Neuronal stem cell (in vitro differentiated cells): ENCODE measurements at regions not wholly inside any gene's neighbourhood (a gene's known extent, or its start where the extent isn't known, plus 50 kb on each side); places are given as distances from the start of the nearest gene placed in this dataset.

Experiments used
- DNase-seq: peaks from one replicate; pipeline ENCODE4 v3.0.0-alpha.2; 2013; ENCODE audit warnings: low spot score
- H2AFZ ChIP-seq: one replicate; pipeline ENCODE4 v1.6.1; 2013; ENCODE audit warnings: mild to moderate bottlenecking, low read length, inconsistent platforms
- H2AK5ac ChIP-seq: 2 replicates; pipeline ENCODE4 v1.6.1; 2013; ENCODE audit warnings: low read depth, mild to moderate bottlenecking, inconsistent platforms, low read length, moderate library complexity, mixed read lengths
- H2BK120ac ChIP-seq: 2 replicates; pipeline ENCODE4 v1.6.1; 2013; ENCODE audit warnings: low read depth, mild to moderate bottlenecking, inconsistent platforms, low read length, moderate library complexity, mixed read lengths
- H2BK12ac ChIP-seq: one replicate; pipeline ENCODE4 v1.6.1; 2013; ENCODE audit warnings: low read length, inconsistent platforms
- H2BK15ac ChIP-seq: 2 replicates; pipeline ENCODE4 v1.6.1; 2013; ENCODE audit warnings: mild to moderate bottlenecking, low read length, inconsistent platforms, mixed read lengths
- H2BK5ac ChIP-seq: one replicate; pipeline ENCODE4 v1.6.1; 2013; ENCODE audit warnings: inconsistent platforms, mild to moderate bottlenecking, low read length, moderate library complexity
- H3K14ac ChIP-seq: one replicate; pipeline ENCODE4 v1.6.1; 2013; ENCODE audit warnings: low read length, inconsistent platforms
- H3K18ac ChIP-seq: 2 replicates; pipeline ENCODE4 v1.6.1; 2013; ENCODE audit warnings: low read length, inconsistent platforms
- H3K23ac ChIP-seq: 2 replicates; pipeline ENCODE4 v1.6.1; 2013; ENCODE audit warnings: low read depth, mild to moderate bottlenecking, mixed read lengths, low read length, inconsistent platforms; ENCODE audit not compliant: poor library complexity
- H3K27ac ChIP-seq: replicated peaks from 3 replicates; pipeline ENCODE4 v1.5.1; 2013; ENCODE audit warnings: low read length, inconsistent platforms
- H3K27me3 ChIP-seq, 3 experiments: 2 replicates each; pipeline ENCODE4 v1.6.1; 2013; ENCODE audit warnings: low read length in 3 of 3, mild to moderate bottlenecking in 2 of 3, inconsistent platforms in 1 of 3, low read depth in 1 of 3, mixed read lengths in 1 of 3, moderate library complexity in 1 of 3; ENCODE audit not compliant: control insufficient read depth in 3 of 3, insufficient read depth in 3 of 3
- H3K36me3 ChIP-seq, 2 donors: replicated peaks in 1 of 2; 2 replicates each; pipeline ENCODE4 v1.6.1; 2013; ENCODE audit warnings: low read length in 2 of 2; ENCODE audit not compliant: control insufficient read depth in 2 of 2, insufficient read depth in 2 of 2
- H3K4ac ChIP-seq: 2 replicates; pipeline ENCODE4 v1.6.1; 2013; ENCODE audit warnings: inconsistent platforms, mild to moderate bottlenecking, low read length, moderate library complexity
- H3K4me1 ChIP-seq, 2 donors: 1 replicate in 1 of 2; 2 replicates in 1 of 2; pipeline ENCODE4 v1.6.1; 2013; ENCODE audit warnings: low read length in 2 of 2, low read depth in 1 of 2; ENCODE audit not compliant: control insufficient read depth in 2 of 2, insufficient read depth in 1 of 2
- H3K4me2 ChIP-seq: one replicate; pipeline ENCODE4 v1.6.1; 2013; ENCODE audit warnings: mild to moderate bottlenecking, low read length, inconsistent platforms; ENCODE audit not compliant: insufficient read depth, poor library complexity, severe bottlenecking
- H3K4me3 ChIP-seq, 2 donors: 2 replicates each; pipeline ENCODE4 v1.5.1; 2013; ENCODE audit warnings: low read length in 2 of 2, mild to moderate bottlenecking in 2 of 2, inconsistent platforms in 1 of 2, moderate library complexity in 1 of 2
- H3K79me1 ChIP-seq: one replicate; pipeline ENCODE4 v1.6.1; 2013; ENCODE audit warnings: low read depth, mild to moderate bottlenecking, inconsistent platforms, low read length, moderate library complexity
- H3K9ac ChIP-seq: one replicate; pipeline ENCODE4 v1.6.1; 2013; ENCODE audit warnings: mild to moderate bottlenecking, low read depth, low read length, inconsistent platforms; ENCODE audit not compliant: poor library complexity
- H3K9me3 ChIP-seq, 2 donors: replicated peaks in 1 of 2; 2 replicates each; pipeline versions ENCODE3 to v1.6.1; 2013; ENCODE audit warnings: low read length in 2 of 2, mild to moderate bottlenecking in 2 of 2, inconsistent platforms in 1 of 2, low read depth in 1 of 2, mixed read lengths in 1 of 2, moderate library complexity in 1 of 2; ENCODE audit not compliant: control insufficient read depth in 2 of 2, insufficient read depth in 1 of 2
- H4K8ac ChIP-seq: one replicate; pipeline ENCODE4 v1.6.1; 2013; ENCODE audit warnings: low read depth, mild to moderate bottlenecking, inconsistent platforms, low read length, moderate library complexity
- H4K91ac ChIP-seq: one replicate; pipeline ENCODE4 v1.6.1; 2013; ENCODE audit warnings: low read length, low read depth, mild to moderate bottlenecking, inconsistent platforms; ENCODE audit not compliant: poor library complexity
- WGBS, 2 donors: extraction: QIAGEN DNeasy Blood & Tissue Kit; methylation state at CpG; one replicate each; pipeline ENCODE4 v1.1.7; 2013; ENCODE audit warnings: missing lambda C conversion rate in 2 of 2, mixed read lengths in 1 of 2; ENCODE audit not compliant: insufficient read length in 2 of 2, insufficient replicate concordance in 1 of 2; ENCODE audit errors: extremely low coverage in 2 of 2; 5-methylcytosine and 5-hydroxymethylcytosine counted together

GRCh38 chr18:35861367-35862118 lies 110.9 kb upstream of the RMP24 start:
- Histone ChIP-seq H3K4me3 (no peak overlapping the region), H3K27me3 (no peaks in the 10 kb centered on the region), H3K4me1 (peaks cover 6 to 11% of the 10 kb centered on the region in 2 donors), H3K79me1 (no peaks in the 10 kb centered on the region), H2BK12ac (no peak overlapping the region), H4K91ac (no peak overlapping the region), H3K36me3 (no peaks in the 10 kb centered on the region), H2AFZ (peak overlapping the region; percentile 72), H4K8ac (no peak overlapping the region), H2BK5ac (no peak overlapping the region), H3K18ac (no peak overlapping the region), H2AK5ac (no peak overlapping the region), H3K4ac (no peak overlapping the region), H2BK15ac (no peak overlapping the region), H3K23ac (no peak overlapping the region), H3K9me3 (no peaks in the 10 kb centered on the region), H2BK120ac (no peak overlapping the region), H3K27ac (no peak overlapping the region), H3K9ac (no peak overlapping the region), H3K14ac (no peak overlapping the region), H3K4me2 (no peak overlapping the region)
- no peak for DNase-seq
- no CpG with 5 or more reads among the region's 5 CpGs for WGBS, 2 donors

- Histone ChIP-seq H3K79me1 (no peaks in the 10 kb centered on the region), H3K9me3 (no peaks in the 10 kb centered on the region), H2BK12ac (no peak overlapping the region), H3K4me3 (no peak overlapping the region), H2BK120ac (no peak overlapping the region), H2BK5ac (no peak overlapping the region), H2AK5ac (no peak overlapping the region), H4K8ac (no peak overlapping the region), H3K36me3 (no peaks in the 10 kb centered on the region), H3K23ac (no peak overlapping the region), H4K91ac (no peak overlapping the region), H3K27ac (no peak overlapping the region), H3K14ac (no peak overlapping the region), H2BK15ac (no peak overlapping the region), H3K4ac (no peak overlapping the region), H2AFZ (peak overlapping the region; percentile 72), H3K4me2 (no peak overlapping the region), H3K9ac (no peak overlapping the region), H3K4me1 (peaks cover 6 to 11% of the 10 kb centered on the region in 2 donors), H3K27me3 (no peaks in the 10 kb centered on the region), H3K18ac (no peak overlapping the region)
- no CpG with 5 or more reads among the region's 4 CpGs for WGBS, 2 donors
- DNase-seq: no peak
These were observed 110.3 kb upstream of the RMP24 start for GRCh38 chr18:35862119-35862640.

GRCh38 chr18:35864916-35865315 lies 107.6 kb upstream of the RMP24 start:
- no peak overlapping the region for H3K4me2 ChIP-seq
- no peaks in the 10 kb centered on the region for H3K79me1 ChIP-seq
- no peak overlapping the region for H3K23ac ChIP-seq
- H3K9ac ChIP-seq: no peak overlapping the region
- no peak overlapping the region for H3K14ac ChIP-seq
- H3K4me3 ChIP-seq: no peak overlapping the region
- H2BK5ac ChIP-seq: no peak overlapping the region
- no peak overlapping the region for H3K27ac ChIP-seq
- no peaks in the 10 kb centered on the region for H3K9me3 ChIP-seq
- no peak overlapping the region for H2BK12ac ChIP-seq
- no peak for DNase-seq
- no peak overlapping the region for H2BK15ac ChIP-seq
- H2AFZ ChIP-seq: no peak overlapping the region
- H3K27me3 ChIP-seq: no peaks in the 10 kb centered on the region
- H4K91ac ChIP-seq: no peak overlapping the region
- H4K8ac ChIP-seq: no peak overlapping the region
- peaks cover 6 to 11% of the 10 kb centered on the region in 2 donors for H3K4me1 ChIP-seq
- H2BK120ac ChIP-seq: no peak overlapping the region
- no peak overlapping the region for H2AK5ac ChIP-seq
- H3K18ac ChIP-seq: no peak overlapping the region
- WGBS, 2 donors: no CpG with 5 or more reads among the region's 1 CpG
- H3K36me3 ChIP-seq: no peaks in the 10 kb centered on the region
- no peak overlapping the region for H3K4ac ChIP-seq

- H3K4me1 ChIP-seq: no peaks in the 10 kb centered on the region
- H2AK5ac ChIP-seq: no peak overlapping the region
- no peak overlapping the region for H3K14ac ChIP-seq
- no peak overlapping the region for H4K8ac ChIP-seq
- no peak overlapping the region for H3K23ac ChIP-seq
- no peak overlapping the region for H3K27ac ChIP-seq
- no peak overlapping the region for H3K4me3 ChIP-seq
- H2AFZ ChIP-seq: no peak overlapping the region
- no peak overlapping the region for H3K9ac ChIP-seq
- peaks cover 2% of the 10 kb centered on the region for H3K79me1 ChIP-seq
- H2BK15ac ChIP-seq: no peak overlapping the region
- no peak overlapping the region for H2BK5ac ChIP-seq
- DNase-seq: no peak
- no peak overlapping the region for H3K4me2 ChIP-seq
- no peak overlapping the region for H3K18ac ChIP-seq
- H3K36me3 ChIP-seq: no peaks in the 10 kb centered on the region
- no peak overlapping the region for H3K4ac ChIP-seq
- H2BK12ac ChIP-seq: no peak overlapping the region
- no peak overlapping the region for H4K91ac ChIP-seq
- no peaks in the 10 kb centered on the region for H3K27me3 ChIP-seq
- no peak overlapping the region for H2BK120ac ChIP-seq
- peaks cover 0 to 4% of the 10 kb centered on the region in 2 donors for H3K9me3 ChIP-seq
These were observed 103.6 kb upstream of the RMP24 start for GRCh38 chr18:35868915-35869314.
